Mucosa of descending colon (tissue), 3 donors: ENCODE measurements at regions not wholly inside any gene's neighbourhood (a gene's known extent, or its start where the extent isn't known, plus 50 kb on each side); places are given as distances from the start of the nearest gene placed in this dataset.

Experiments
- ATAC-seq: fragments of 200-7000 bp; cut with Tn5 transposase; one replicate; pipeline ENCODE4 v1.9.1; 2020; ENCODE audit warnings: mild to moderate bottlenecking, moderate library complexity
- DNase-seq, 3 donors: peaks; one replicate each; pipeline ENCODE4 v3.0.0-alpha.2; 2020
- H3K36me3 ChIP-seq: fragments of 200-600 bp; one replicate; pipeline ENCODE4 v1.8.0; 2021; ENCODE audit warnings: low read depth, mild to moderate bottlenecking
- H3K4me1 ChIP-seq: fragments of 200-600 bp; one replicate; pipeline ENCODE4 v1.8.0; 2021; ENCODE audit warnings: low read depth, mild to moderate bottlenecking
- H3K4me3 ChIP-seq: fragments of 200-600 bp; one replicate; pipeline ENCODE4 v1.8.0; 2021; ENCODE audit warnings: mild to moderate bottlenecking
- H3K9me3 ChIP-seq: fragments of 200-600 bp; one replicate; pipeline ENCODE4 v1.8.0; 2021; ENCODE audit warnings: mild to moderate bottlenecking
- CTCF ChIP-seq: fragments of 200-600 bp; IDR thresholded peaks from one replicate; pipeline ENCODE4 v1.8.0; 2022; ENCODE audit warnings: antibody characterized with exemption, mild to moderate bottlenecking
- intact Hi-C, 2 donors: fragments of 100-400 bp; cut with DNase I in 1 of 2; cut with micrococcal nuclease in 1 of 2; formaldehyde crosslinking; loops; one replicate each; pipeline versions ENCODE4 v1.11.0 to v1.11.1; 2022; cut with DNase I, micrococcal nuclease
- donor health status: DM: no; HTN: no; CAD: no; lungs with moderate emphysema.
- donor health status: DM: no; HTN: no; CAD: no.
- donor health status: DM: no; HTN: yes; CAD: no.

GRCh38 chr15:39246523-39246922, 334.4 kb upstream of the THBS1 start:
- DNase-seq: no peak
- intact Hi-C loops: no loop called here
- H3K4me3 ChIP-seq: no peak overlapping the region
- no peak for ATAC-seq
- no peaks in the 10 kb centered on the region for H3K36me3 ChIP-seq
- no peaks in the 10 kb centered on the region for H3K9me3 ChIP-seq
- no peak for TF ChIP-seq CTCF
- no peaks in the 10 kb centered on the region for H3K4me1 ChIP-seq

- H3K36me3 ChIP-seq: no peaks in the 10 kb centered on the region
- DNase-seq (no peak), ATAC-seq (no peak)
- H3K4me1 ChIP-seq: no peaks in the 10 kb centered on the region
- intact Hi-C loops: no loop called here
- no peak for TF ChIP-seq CTCF
- H3K4me3 ChIP-seq: no peak overlapping the region
- no peaks in the 10 kb centered on the region for H3K9me3 ChIP-seq
These were observed 333.3 kb upstream of the THBS1 start for GRCh38 chr15:39247574-39247973.

- ATAC-seq: no peak
- intact Hi-C loops: no loop called here
- no peak for TF ChIP-seq CTCF
These were observed 332.7 kb upstream of the THBS1 start for GRCh38 chr15:39248204-39248603.

GRCh38 chr15:39250001-39250400, 330.9 kb upstream of the THBS1 start:
- intact Hi-C loops: no loop called here
- Histone ChIP-seq H3K9me3 (no peaks in the 10 kb centered on the region), H3K36me3 (no peaks in the 10 kb centered on the region), H3K4me3 (no peak overlapping the region), H3K4me1 (no peaks in the 10 kb centered on the region)
- no peak for TF ChIP-seq CTCF
- DNase-seq (no peak), ATAC-seq (no peak)

More at GRCh38 chr15:39248204-39248603, 332.7 kb upstream of the THBS1 start:
- no peak for DNase-seq
- Histone ChIP-seq H3K9me3 (no peaks in the 10 kb centered on the region), H3K36me3 (no peaks in the 10 kb centered on the region), H3K4me1 (no peaks in the 10 kb centered on the region), H3K4me3 (no peak overlapping the region)

- no peaks in the 10 kb centered on the region for H3K9me3 ChIP-seq
- no peak overlapping the region for H3K4me3 ChIP-seq
- DNase-seq: no peak
- no peak for ATAC-seq
- TF ChIP-seq CTCF: no peak
- H3K36me3 ChIP-seq: no peaks in the 10 kb centered on the region
- intact Hi-C loops: no loop called here
- no peaks in the 10 kb centered on the region for H3K4me1 ChIP-seq
These were observed 330.3 kb upstream of the THBS1 start for GRCh38 chr15:39250460-39251186.
